Epithelial cell of esophagus (primary cell): ENCODE measurements at regions not wholly inside any gene's neighbourhood (a gene's known extent, or its start where the extent isn't known, plus 50 kb on each side); places are given as distances from the start of the nearest gene placed in this dataset.
"Not testable (repeated sequence)": the region's sequence is repeated elsewhere in the genome, so short reads cannot be mapped to it uniquely, and the experiment has no call there.

Source experiments
- DNase-seq: peaks from one replicate; pipeline ENCODE4 v3.0.0; 2010; ENCODE audit warnings: low read depth
- H3K4me3 ChIP-seq: 2 replicates; pipeline ENCODE4 v1.5.1; 2011; ENCODE audit warnings: mild to moderate bottlenecking, low read length, control low read depth
- TF ChIP-seq, protein P1 (sequence below): IDR thresholded peaks from 2 replicates; pipeline ENCODE4 v1.5.1; 2011; ENCODE audit warnings: low read depth, mild to moderate bottlenecking, low read length, control low read depth, inconsistent platforms; ENCODE audit not compliant: insufficient read depth; ENCODE audit errors: missing control alignments

GRCh38 chr3:115402651-115403050 lies 220.7 kb upstream of the GAP43 start:
- TF ChIP-seq, protein P1, sequence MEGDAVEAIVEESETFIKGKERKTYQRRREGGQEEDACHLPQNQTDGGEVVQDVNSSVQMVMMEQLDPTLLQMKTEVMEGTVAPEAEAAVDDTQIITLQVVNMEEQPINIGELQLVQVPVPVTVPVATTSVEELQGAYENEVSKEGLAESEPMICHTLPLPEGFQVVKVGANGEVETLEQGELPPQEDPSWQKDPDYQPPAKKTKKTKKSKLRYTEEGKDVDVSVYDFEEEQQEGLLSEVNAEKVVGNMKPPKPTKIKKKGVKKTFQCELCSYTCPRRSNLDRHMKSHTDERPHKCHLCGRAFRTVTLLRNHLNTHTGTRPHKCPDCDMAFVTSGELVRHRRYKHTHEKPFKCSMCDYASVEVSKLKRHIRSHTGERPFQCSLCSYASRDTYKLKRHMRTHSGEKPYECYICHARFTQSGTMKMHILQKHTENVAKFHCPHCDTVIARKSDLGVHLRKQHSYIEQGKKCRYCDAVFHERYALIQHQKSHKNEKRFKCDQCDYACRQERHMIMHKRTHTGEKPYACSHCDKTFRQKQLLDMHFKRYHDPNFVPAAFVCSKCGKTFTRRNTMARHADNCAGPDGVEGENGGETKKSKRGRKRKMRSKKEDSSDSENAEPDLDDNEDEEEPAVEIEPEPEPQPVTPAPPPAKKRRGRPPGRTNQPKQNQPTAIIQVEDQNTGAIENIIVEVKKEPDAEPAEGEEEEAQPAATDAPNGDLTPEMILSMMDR, result no peak
- no peak for DNase-seq
- H3K4me3 ChIP-seq, result no peak overlapping the region

- H3K4me3 ChIP-seq, result no peak overlapping the region
- TF ChIP-seq, protein P1, result no peak
Observed at GRCh38 chr3:115403786-115404185, 219.5 kb upstream of the GAP43 start.

DNA sequence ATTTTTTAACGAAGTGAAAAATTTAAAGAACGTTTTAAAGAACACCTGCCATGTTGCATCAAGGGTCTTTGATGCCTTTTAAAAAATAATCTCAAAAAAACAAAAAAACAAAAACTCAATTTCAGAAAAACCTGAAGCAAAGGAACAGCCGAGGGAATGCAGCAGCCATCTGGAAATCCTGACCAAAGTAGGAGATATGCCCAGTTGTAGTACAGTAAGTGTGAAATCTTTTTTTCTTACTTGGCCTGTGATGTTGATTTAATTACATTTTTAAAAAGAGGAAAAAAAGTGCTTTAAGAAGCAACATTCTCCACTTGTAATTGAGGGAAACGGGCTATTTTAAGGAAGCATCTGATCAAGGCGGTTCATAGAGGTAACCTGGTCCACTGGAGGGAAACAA lies 213.7 kb upstream of the GAP43 start:
- TF ChIP-seq, protein P1, result no peak
- H3K4me3 ChIP-seq, result no peak overlapping the region
- DNase-seq, result no peak

More at GRCh38 chr3:115403786-115404185, 219.5 kb upstream of the GAP43 start:
- DNase-seq, result no peak

DNA sequence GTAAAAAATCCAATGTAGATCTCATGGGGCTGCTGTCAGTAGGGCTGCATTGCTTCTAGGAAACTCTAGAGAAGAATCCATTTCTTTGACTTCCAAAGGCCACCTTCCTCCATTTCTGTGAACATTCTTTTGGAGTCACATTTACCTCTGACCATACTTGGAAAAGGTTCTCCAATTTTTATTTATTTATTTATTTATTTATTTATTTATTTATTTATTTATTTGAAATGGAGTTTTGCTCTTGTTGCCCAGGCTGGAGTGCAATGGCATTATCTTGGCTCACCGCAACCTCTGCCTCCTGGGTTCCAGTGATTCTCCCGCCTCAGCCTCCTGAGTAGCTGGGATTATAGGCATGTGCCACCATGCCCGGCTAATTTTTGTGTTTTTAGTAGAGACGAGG lies 208.7 kb upstream of the GAP43 start:
- DNase-seq, H3K4me3 ChIP-seq: not testable (repeated sequence)

- TF ChIP-seq, protein P1, result no peak
- DNase-seq, result no peak
- H3K4me3 ChIP-seq, result no peak overlapping the region
Observed at GRCh38 chr3:115415246-115415996, 207.9 kb upstream of the GAP43 start.

- TF ChIP-seq, protein P1, result no peak
- no peak overlapping the region for H3K4me3 ChIP-seq
- no peak for DNase-seq
Observed at GRCh38 chr3:115418583-115418982, 204.7 kb upstream of the GAP43 start.

DNA sequence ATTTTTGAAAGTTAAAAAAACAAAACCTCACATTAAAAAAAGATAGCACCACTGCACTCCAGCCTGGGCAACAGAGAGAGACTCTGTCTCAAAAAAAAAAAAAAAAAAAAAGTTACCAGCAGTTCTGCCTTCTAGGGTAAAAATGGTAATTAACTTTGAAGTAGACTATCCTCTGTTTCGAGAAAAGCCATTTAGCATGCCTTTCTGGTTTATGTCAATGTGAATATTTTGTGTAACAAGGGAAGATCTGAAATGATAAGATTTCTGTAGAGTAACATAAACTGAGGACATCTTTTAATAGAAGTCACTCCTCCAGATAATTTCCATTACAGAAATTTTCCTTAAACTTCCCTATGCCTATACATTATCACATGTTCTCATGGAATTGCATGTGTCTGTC lies 203.2 kb upstream of the GAP43 start:
- no peak overlapping the region for H3K4me3 ChIP-seq
- no peak for DNase-seq
- TF ChIP-seq, protein P1, result no peak
